Endothelial cell of umbilical vein (primary cell): ENCODE measurements at regions not wholly inside any gene's neighbourhood (a gene's known extent, or its start where the extent isn't known, plus 50 kb on each side); places are given as distances from the start of the nearest gene placed in this dataset.

Experiments
- BruUV-seq: library from RNA; stranded (reverse); fragments of 400-500 nt; replicated peaks from 2 replicates; lab custom pipeline; 2021; lab: Mats Ljungman, UMichigan
- CTCF ChIA-PET: fragments of 300-600, 350-600 bp; sonication (Branson Sonifier 250); formaldehyde crosslinking; loops from one replicate; lab custom pipeline; 2021; ENCODE audit warnings: antibody characterized with exemption, inconsistent platforms; lab: Charles Lee
- POLR2A ChIA-PET: fragments of 300-600, 350-600 bp; sonication (Branson Sonifier 250); formaldehyde crosslinking; loops from one replicate; lab custom pipeline; 2021; ENCODE audit warnings: antibody characterized with exemption, inconsistent platforms; lab: Charles Lee
- DNase-seq: peaks from one replicate; pipeline ENCODE4 v3.0.0-alpha.2; 2011; ENCODE audit warnings: low read depth, low spot score
- FAIRE-seq: peaks from 2 replicates; lab custom pipeline; 2011; peaks lifted over from hg19 to GRCh38; lab: Jason Lieb, UNC
- H2AFZ ChIP-seq: 2 replicates; pipeline ENCODE4 v1.6.0; 2012; ENCODE audit warnings: low read depth, low read length, control low read depth, inconsistent platforms
- H3K27ac ChIP-seq: 2 replicates; pipeline ENCODE4 v1.5.1; 2011; ENCODE audit warnings: low read depth, mild to moderate bottlenecking, control low read depth, low read length, moderate library complexity; ENCODE audit not compliant: insufficient read depth
- H3K27me3 ChIP-seq, 2 experiments: 2 replicates each; pipeline versions ENCODE4 v1.6.0 to v1.6.1; 2011; ENCODE audit warnings: low read length in 2 of 2, mixed read lengths in 1 of 2; ENCODE audit not compliant: control insufficient read depth in 2 of 2, insufficient read depth in 2 of 2
- H3K36me3 ChIP-seq, 2 experiments: 2 replicates in 1 of 2; 3 replicates in 1 of 2; pipeline ENCODE4 v1.5.1; 2011; ENCODE audit warnings: low read length in 2 of 2, mild to moderate bottlenecking in 1 of 2, moderate library complexity in 1 of 2; ENCODE audit not compliant: control insufficient read depth in 2 of 2, insufficient read depth in 2 of 2; ENCODE audit errors: extremely low read depth in 1 of 2
- H3K4me1 ChIP-seq: 3 replicates; pipeline ENCODE4 v1.5.1; 2011; ENCODE audit warnings: mild to moderate bottlenecking, low read length; ENCODE audit not compliant: control insufficient read depth, insufficient read depth; ENCODE audit errors: extremely low read depth
- H3K4me2 ChIP-seq: 2 replicates; pipeline ENCODE4 v1.6.1; 2011; ENCODE audit warnings: low read length, control low read depth, mixed read lengths; ENCODE audit not compliant: insufficient read depth
- H3K4me3 ChIP-seq, 3 experiments: fragments of 200-600 bp in 1 of 3; sonication (generic), shearing (Covaris generic) in 1 of 3; replicated peaks in 1 of 3; 2 replicates each; pipeline ENCODE4 v1.5.1; 2011 to 2016; ENCODE audit warnings: control low read depth in 3 of 3, low read length in 3 of 3, mild to moderate bottlenecking in 2 of 3, inconsistent platforms in 1 of 3, low read depth in 1 of 3, moderate library complexity in 1 of 3; ENCODE audit not compliant: insufficient read depth in 1 of 3
- H3K79me2 ChIP-seq: 2 replicates; pipeline ENCODE4 v1.6.0; 2012; ENCODE audit warnings: low read length, inconsistent platforms; ENCODE audit not compliant: control insufficient read depth, insufficient read depth
- H3K9ac ChIP-seq: replicated peaks from 2 replicates; pipeline ENCODE3; 2011; ENCODE audit warnings: low read length, control low read depth; ENCODE audit not compliant: insufficient read depth; ENCODE audit errors: extremely low read depth
- H3K9me1 ChIP-seq: replicated peaks from 3 replicates; pipeline ENCODE4 v1.6.0; 2011; ENCODE audit warnings: mild to moderate bottlenecking, low read length; ENCODE audit not compliant: control insufficient read depth, insufficient read depth; ENCODE audit errors: extremely low read depth
- H3K9me3 ChIP-seq: replicated peaks from 2 replicates; pipeline ENCODE4 v1.5.1; 2012; ENCODE audit warnings: low read length, inconsistent platforms; ENCODE audit not compliant: control insufficient read depth, insufficient read depth
- H4K20me1 ChIP-seq: replicated peaks from 2 replicates; pipeline ENCODE3; 2011; ENCODE audit warnings: mild to moderate bottlenecking, low read length; ENCODE audit not compliant: control insufficient read depth, insufficient read depth; ENCODE audit errors: extremely low read depth
- CTCF ChIP-seq, 2 donors: IDR thresholded peaks; 1 replicate in 1 of 2; 2 replicates in 1 of 2; pipeline ENCODE4 v1.5.1; 2011; ENCODE audit warnings: low read length in 2 of 2, mild to moderate bottlenecking in 2 of 2, moderate library complexity in 2 of 2, control low read depth in 1 of 2, inconsistent platforms in 1 of 2, low read depth in 1 of 2; ENCODE audit not compliant: insufficient read depth in 1 of 2; ENCODE audit errors: extremely low read depth in 1 of 2
- EZH2 ChIP-seq: IDR thresholded peaks from 2 replicates; pipeline ENCODE4 v1.6.1; 2012; ENCODE audit warnings: borderline replicate concordance, low read depth, mild to moderate bottlenecking, moderate library complexity, low read length, inconsistent platforms; ENCODE audit not compliant: severe bottlenecking
- FOS ChIP-seq: IDR thresholded peaks from 2 replicates; pipeline ENCODE4 v1.6.1; 2011; ENCODE audit warnings: mild to moderate bottlenecking, low read length, moderate library complexity, borderline replicate concordance; ENCODE audit not compliant: insufficient read depth
- GATA2 ChIP-seq: IDR thresholded peaks from 2 replicates; pipeline ENCODE4 v1.7.0; 2011; ENCODE audit warnings: low read depth, mild to moderate bottlenecking, moderate library complexity, mixed read lengths, low read length; ENCODE audit not compliant: insufficient read length, insufficient read depth
- JUN ChIP-seq: IDR thresholded peaks from 2 replicates; pipeline ENCODE4 v1.6.1; 2011; ENCODE audit warnings: borderline replicate concordance, low read depth; ENCODE audit not compliant: insufficient read length, insufficient read depth
- MYC ChIP-seq: IDR thresholded peaks from one replicate; pipeline ENCODE4 v1.6.1; 2011; ENCODE audit warnings: mild to moderate bottlenecking, low read depth, low read length
- POLR2A ChIP-seq: IDR thresholded peaks from 2 replicates; pipeline ENCODE4 v1.6.1; 2012; ENCODE audit warnings: low read depth, mild to moderate bottlenecking, control low read depth, low read length
- POLR2AphosphoS5 ChIP-seq: IDR thresholded peaks from 2 replicates; pipeline ENCODE4 v1.6.1; 2012; ENCODE audit warnings: low read depth, mild to moderate bottlenecking, control low read depth, low read length, moderate library complexity; ENCODE audit not compliant: insufficient read depth
- dilution Hi-C: fragments of 300-500 bp; cut with MboI; formaldehyde crosslinking; loops from one replicate; pipeline ENCODE4 v1.15.0; 2019; ENCODE audit warnings: low sequenced_read_pairs; ENCODE audit not compliant: extremely low pct_ligation_motif_present
- intact Hi-C: fragments of 100-400 bp; cut with micrococcal nuclease; formaldehyde crosslinking; loops from one replicate; pipeline ENCODE4 v1.10.0; 2022
- TF ChIP-seq, protein P1 (sequence below): IDR thresholded peaks from 2 replicates; pipeline ENCODE4 v1.6.1; 2011; ENCODE audit not compliant: insufficient read depth, insufficient read length

DNA sequence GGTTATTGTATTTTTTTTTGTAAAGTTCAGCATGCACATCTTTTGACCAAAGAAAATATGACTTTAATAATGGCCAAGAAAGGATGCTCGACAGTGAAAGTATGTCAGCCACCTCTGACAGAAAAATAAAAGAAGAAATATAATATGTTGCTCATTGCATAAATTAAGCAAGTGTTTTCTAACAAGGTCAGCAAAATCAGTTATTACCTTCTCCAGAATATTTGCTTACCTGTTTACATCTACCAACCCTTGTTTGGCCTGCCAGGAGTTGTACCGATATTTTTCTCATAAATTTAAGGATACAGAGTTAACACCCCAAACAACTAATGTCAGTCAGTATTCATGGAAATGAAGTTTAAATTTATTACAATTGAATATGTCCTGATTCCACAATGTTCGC is 685.4 kb downstream of the PLA2G4A start:
- dilution Hi-C loops (no loop called here), intact Hi-C loops (no loop called here)
- Histone ChIP-seq H3K27ac (no peak overlapping the region), H3K4me1 (no peaks in the 10 kb centered on the region), H3K9me1 (no peaks in the 10 kb centered on the region), H4K20me1 (no peaks in the 10 kb centered on the region), H3K9ac (no peak overlapping the region), H3K79me2 (no peaks in the 10 kb centered on the region), H3K27me3 (no peaks in the 10 kb centered on the region), H3K4me2 (no peak overlapping the region), H3K4me3 (no peak overlapping the region), H2AFZ (no peak overlapping the region), H3K36me3 (no peaks in the 10 kb centered on the region), H3K9me3 (no peaks in the 10 kb centered on the region)
- DNase-seq (no peak), FAIRE-seq (no peak)
- ChIA-PET POLR2A (no interaction called here), CTCF (no interaction called here)
- no TSS peak for BruUV-seq
- TF ChIP-seq CTCF (IDR thresholded peaks at IDR 0.05; ENCODE audit: extremely low read depth in 1 of 2, insufficient read depth in 1 of 2, low read depth in 1 of 2, low read length in 2 of 2) (no peak), JUN (no peak), EZH2 (no peak), MYC (no peak), POLR2AphosphoS5 (no peak), POLR2A (no peak), FOS (no peak), GATA2 (no peak)
- TF ChIP-seq, protein P1, sequence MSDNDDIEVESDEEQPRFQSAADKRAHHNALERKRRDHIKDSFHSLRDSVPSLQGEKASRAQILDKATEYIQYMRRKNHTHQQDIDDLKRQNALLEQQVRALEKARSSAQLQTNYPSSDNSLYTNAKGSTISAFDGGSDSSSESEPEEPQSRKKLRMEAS: no peak
